Spleen (tissue), 11 donors: ENCODE measurements at regions not wholly inside any gene's neighbourhood (a gene's known extent, or its start where the extent isn't known, plus 50 kb on each side); places are given as distances from the start of the nearest gene placed in this dataset.

ENCODE experiments used
- DNase-seq: peaks from one replicate; pipeline ENCODE4 v3.0.0-alpha.2; 2020
- H3K27ac ChIP-seq, 8 donors: fragments of 200-600 bp; sonication (generic) in 7 of 8; 1 replicate in 4 of 8; 2 replicates in 4 of 8; pipeline versions ENCODE4 v1.5.0 to v1.8.0; 2016 to 2021; ENCODE audit warnings: inconsistent platforms in 4 of 8, mild to moderate bottlenecking in 4 of 8, moderate library complexity in 1 of 8
- H3K27me3 ChIP-seq, 7 donors: fragments of 200-600 bp; sonication (generic) in 6 of 7; replicated peaks in 1 of 7; 1 replicate in 4 of 7; 2 replicates in 3 of 7; pipeline versions ENCODE4 v1.5.0 to v1.8.0; 2016 to 2021; ENCODE audit warnings: inconsistent platforms in 3 of 7, mild to moderate bottlenecking in 1 of 7
- H3K36me3 ChIP-seq, 6 donors: fragments of 200-600 bp; sonication (generic) in 5 of 6; 1 replicate in 4 of 6; 2 replicates in 2 of 6; pipeline versions ENCODE4 v1.5.0 to v1.8.0; 2016 to 2021; ENCODE audit warnings: inconsistent platforms in 2 of 6
- H3K4me1 ChIP-seq, 6 donors: fragments of 200-600 bp; sonication (generic) in 5 of 6; 1 replicate in 3 of 6; 2 replicates in 3 of 6; pipeline versions ENCODE4 v1.5.0 to v1.8.0; 2016 to 2021; ENCODE audit warnings: inconsistent platforms in 3 of 6
- H3K4me3 ChIP-seq, 8 donors: fragments of 200-600 bp; sonication (generic) in 7 of 8; 1 replicate in 4 of 8; 2 replicates in 4 of 8; pipeline versions ENCODE4 v1.5.0 to v1.8.0; 2016 to 2021; ENCODE audit warnings: inconsistent platforms in 4 of 8, mild to moderate bottlenecking in 4 of 8, moderate library complexity in 2 of 8
- H3K9me3 ChIP-seq, 8 donors: fragments of 200-600 bp; sonication (generic) in 7 of 8; 1 replicate in 4 of 8; 2 replicates in 4 of 8; pipeline versions ENCODE4 v1.5.0 to v1.8.0; 2016 to 2021; ENCODE audit warnings: inconsistent platforms in 4 of 8
- CTCF ChIP-seq, 11 experiments: fragments of 200-600 bp in 7 of 11; fragments of 450-650 bp in 4 of 11; sonication (generic) in 4 of 11; IDR thresholded peaks in 8 of 11; conservative IDR thresholded peaks in 3 of 11; 1 replicate in 7 of 11; 2 replicates in 4 of 11; pipeline versions ENCODE4 v1.4.0 to v1.8.0; 2016 to 2021; ENCODE audit warnings: antibody characterized with exemption in 11 of 11, inconsistent platforms in 4 of 11, mild to moderate bottlenecking in 1 of 11
- POLR2A ChIP-seq, 3 donors: fragments of 450-650 bp; IDR thresholded peaks; one replicate each; pipeline ENCODE4 v1.5.1; 2017; ENCODE audit warnings: antibody characterized with exemption in 3 of 3, mild to moderate bottlenecking in 1 of 3
- POLR2AphosphoS5 ChIP-seq, 3 donors: sonication (generic); formaldehyde crosslinking; IDR thresholded peaks; one replicate each; pipeline ENCODE4 v1.5.1; 2017; ENCODE audit warnings: antibody characterized with exemption in 3 of 3
- WGBS, 5 donors: extraction: QIAGEN DNeasy Blood & Tissue Kit in 3 of 5; methylation state at CpG; one replicate each; pipeline versions ENCODE4 v1.1.5 to v1.1.7; 2013 to 2018; 5-methylcytosine and 5-hydroxymethylcytosine counted together
- intact Hi-C: fragments of 100-400 bp; cut with DNase I; formaldehyde crosslinking; loops from one replicate; pipeline ENCODE4 v1.15.0; 2023; ENCODE audit warnings: low total_unique reads
- donor health status: healthy with polysubstance abuse.
- donor health status: DM: no; HTN: no; CAD: no; lungs with moderate emphysema.
- donor health status: DM: no; HTN: no; CAD: no.
- donor health status: Bipolar disorder and iron deficiency.
- donor health status: healthy.
- donor health status: DM: no; HTN: no; CAD: no.
- donor health status: DM: yes; HTN: yes; CAD: no.

- WGBS, 5 donors: 70 to 80% (median 73%) methylated on average over 2 of the region's 2 CpGs
- intact Hi-C loops: no loop called here
- no peak for DNase-seq
- TF ChIP-seq POLR2A (IDR thresholded peaks at IDR 0.05) (no peak), CTCF (IDR thresholded peaks at IDR 0.05 in 8 of 11, conservative IDR thresholded peaks at IDR 0.05 in 3 of 11) (no peak), POLR2AphosphoS5 (IDR thresholded peaks at IDR 0.05) (no peak)
- Histone ChIP-seq H3K4me3 (no peak overlapping the region), H3K9me3 (no peaks in the 10 kb centered on the region), H3K4me1 (no peaks in the 10 kb centered on the region), H3K27me3 (no peaks in the 10 kb centered on the region), H3K36me3 (no peaks in the 10 kb centered on the region), H3K27ac (no peak overlapping the region)
Observed at GRCh38 chr16:52613508-52613907, 66.6 kb upstream of the TOX3 start.

- intact Hi-C loops: no loop called here
- Histone ChIP-seq H3K36me3 (no peaks in the 10 kb centered on the region), H3K27ac (no peak overlapping the region), H3K4me3 (no peak overlapping the region), H3K9me3 (no peaks in the 10 kb centered on the region), H3K4me1 (no peaks in the 10 kb centered on the region), H3K27me3 (no peaks in the 10 kb centered on the region)
- DNase-seq: no peak
- TF ChIP-seq CTCF (IDR thresholded peaks at IDR 0.05 in 8 of 11, conservative IDR thresholded peaks at IDR 0.05 in 3 of 11) (no peak), POLR2AphosphoS5 (IDR thresholded peaks at IDR 0.05) (no peak), POLR2A (IDR thresholded peaks at IDR 0.05) (no peak)
- WGBS, 5 donors: 78 to 86% (median 81%) methylated on average over 9 of the region's 9 CpGs
Observed at GRCh38 chr16:52611817-52612673, 65.1 kb upstream of the TOX3 start.

GRCh38 chr16:52603015-52603414 is 56.1 kb upstream of the TOX3 start:
- no peak for DNase-seq
- Histone ChIP-seq H3K4me1 (no peaks in the 10 kb centered on the region), H3K4me3 (no peak overlapping the region), H3K9me3 (no peaks in the 10 kb centered on the region), H3K36me3 (no peaks in the 10 kb centered on the region), H3K27ac (no peak overlapping the region), H3K27me3 (no peaks in the 10 kb centered on the region)
- intact Hi-C loops: no loop called here
- TF ChIP-seq CTCF (IDR thresholded peaks at IDR 0.05 in 8 of 11, conservative IDR thresholded peaks at IDR 0.05 in 3 of 11) (no peak), POLR2AphosphoS5 (IDR thresholded peaks at IDR 0.05) (no peak), POLR2A (IDR thresholded peaks at IDR 0.05) (no peak)
- WGBS, 5 donors: 23 to 82% (median 65%) methylated on average over 1 of the region's 1 CpG

GRCh38 chr16:52597772-52598483 is 51.0 kb upstream of the TOX3 start:
- WGBS, 5 donors: 51 to 67% (median 62%) methylated on average over 5 of the region's 5 CpGs
- Histone ChIP-seq H3K36me3 (no peaks in the 10 kb centered on the region), H3K4me3 (no peak overlapping the region), H3K4me1 (no peaks in the 10 kb centered on the region), H3K27me3 (no peaks in the 10 kb centered on the region), H3K9me3 (peaks cover 0 to 4% (median 0%) of the 10 kb centered on the region in 8 donors), H3K27ac (no peak overlapping the region)
- intact Hi-C loops: no loop called here
- no peak for DNase-seq
- TF ChIP-seq POLR2A (IDR thresholded peaks at IDR 0.05): no peak
- no peak for TF ChIP-seq POLR2AphosphoS5 (IDR thresholded peaks at IDR 0.05)
- TF ChIP-seq CTCF (IDR thresholded peaks at IDR 0.05 in 8 of 11, conservative IDR thresholded peaks at IDR 0.05 in 3 of 11): no peak
